PFSK-1 (cell line): ENCODE measurements at regions not wholly inside any gene's neighbourhood (a gene's known extent, or its start where the extent isn't known, plus 50 kb on each side); places are given as distances from the start of the nearest gene placed in this dataset.

Experiments
- FOXP2 ChIP-seq: optimal IDR thresholded peaks from 2 replicates; pipeline ENCODE3; 2011; ENCODE audit warnings: borderline replicate concordance, control low read depth, inconsistent platforms; ENCODE audit not compliant: insufficient read depth; ENCODE audit errors: extremely low read length, extremely low read depth
- POLR2AphosphoS5 ChIP-seq: IDR thresholded peaks from 2 replicates; pipeline ENCODE4 v1.6.1; 2012; ENCODE audit warnings: low read depth, mild to moderate bottlenecking, control low read depth, low read length, moderate library complexity
- SIN3A ChIP-seq: IDR thresholded peaks from 2 replicates; pipeline ENCODE4 v1.6.1; 2012; ENCODE audit warnings: mild to moderate bottlenecking, low read length, moderate library complexity, borderline replicate concordance; ENCODE audit not compliant: insufficient read depth
- TAF1 ChIP-seq: IDR thresholded peaks from 2 replicates; pipeline ENCODE4 v1.6.1; 2012; ENCODE audit warnings: low read length, control low read depth, borderline replicate concordance; ENCODE audit not compliant: insufficient read depth
- TF ChIP-seq, protein P1 (sequence below), 2 experiments: IDR thresholded peaks; 2 replicates each; pipeline versions ENCODE4 v1.6.1 to v1.8.0; 2011 to 2012; ENCODE audit warnings: low read depth in 2 of 2, low read length in 2 of 2, control low read depth in 1 of 2, inconsistent platforms in 1 of 2, mild to moderate bottlenecking in 1 of 2, moderate library complexity in 1 of 2; ENCODE audit not compliant: insufficient read depth in 1 of 2

DNA sequence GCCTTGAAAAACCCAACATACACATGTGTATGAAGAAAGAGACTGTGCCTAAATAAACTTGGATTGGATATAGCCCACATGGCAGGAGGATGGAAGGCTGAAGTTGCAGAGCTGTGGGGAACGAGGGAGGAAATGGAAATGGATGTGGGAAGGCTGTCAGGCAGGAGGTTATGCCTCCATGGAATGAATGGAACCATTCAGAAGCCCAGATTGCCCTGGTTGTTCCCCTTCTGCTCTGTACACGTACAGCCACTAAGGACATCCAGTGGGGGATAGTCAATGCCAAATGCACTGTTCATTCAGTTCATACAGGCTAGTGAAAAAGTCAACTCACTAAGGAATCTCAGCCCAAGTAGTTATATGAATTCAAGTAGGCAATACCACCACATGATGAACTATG lies 463.7 kb downstream of the TNS1 start:
- TF ChIP-seq SIN3A = no peak
- TF ChIP-seq TAF1 = no peak
- TF ChIP-seq, protein P1, sequence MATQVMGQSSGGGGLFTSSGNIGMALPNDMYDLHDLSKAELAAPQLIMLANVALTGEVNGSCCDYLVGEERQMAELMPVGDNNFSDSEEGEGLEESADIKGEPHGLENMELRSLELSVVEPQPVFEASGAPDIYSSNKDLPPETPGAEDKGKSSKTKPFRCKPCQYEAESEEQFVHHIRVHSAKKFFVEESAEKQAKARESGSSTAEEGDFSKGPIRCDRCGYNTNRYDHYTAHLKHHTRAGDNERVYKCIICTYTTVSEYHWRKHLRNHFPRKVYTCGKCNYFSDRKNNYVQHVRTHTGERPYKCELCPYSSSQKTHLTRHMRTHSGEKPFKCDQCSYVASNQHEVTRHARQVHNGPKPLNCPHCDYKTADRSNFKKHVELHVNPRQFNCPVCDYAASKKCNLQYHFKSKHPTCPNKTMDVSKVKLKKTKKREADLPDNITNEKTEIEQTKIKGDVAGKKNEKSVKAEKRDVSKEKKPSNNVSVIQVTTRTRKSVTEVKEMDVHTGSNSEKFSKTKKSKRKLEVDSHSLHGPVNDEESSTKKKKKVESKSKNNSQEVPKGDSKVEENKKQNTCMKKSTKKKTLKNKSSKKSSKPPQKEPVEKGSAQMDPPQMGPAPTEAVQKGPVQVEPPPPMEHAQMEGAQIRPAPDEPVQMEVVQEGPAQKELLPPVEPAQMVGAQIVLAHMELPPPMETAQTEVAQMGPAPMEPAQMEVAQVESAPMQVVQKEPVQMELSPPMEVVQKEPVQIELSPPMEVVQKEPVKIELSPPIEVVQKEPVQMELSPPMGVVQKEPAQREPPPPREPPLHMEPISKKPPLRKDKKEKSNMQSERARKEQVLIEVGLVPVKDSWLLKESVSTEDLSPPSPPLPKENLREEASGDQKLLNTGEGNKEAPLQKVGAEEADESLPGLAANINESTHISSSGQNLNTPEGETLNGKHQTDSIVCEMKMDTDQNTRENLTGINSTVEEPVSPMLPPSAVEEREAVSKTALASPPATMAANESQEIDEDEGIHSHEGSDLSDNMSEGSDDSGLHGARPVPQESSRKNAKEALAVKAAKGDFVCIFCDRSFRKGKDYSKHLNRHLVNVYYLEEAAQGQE (IDR thresholded peaks at IDR 0.05; ENCODE audit: insufficient read depth in 1 of 2, low read depth in 2 of 2, low read length in 2 of 2) = no peak
- no peak for TF ChIP-seq POLR2AphosphoS5
- TF ChIP-seq FOXP2 = no peak

DNA sequence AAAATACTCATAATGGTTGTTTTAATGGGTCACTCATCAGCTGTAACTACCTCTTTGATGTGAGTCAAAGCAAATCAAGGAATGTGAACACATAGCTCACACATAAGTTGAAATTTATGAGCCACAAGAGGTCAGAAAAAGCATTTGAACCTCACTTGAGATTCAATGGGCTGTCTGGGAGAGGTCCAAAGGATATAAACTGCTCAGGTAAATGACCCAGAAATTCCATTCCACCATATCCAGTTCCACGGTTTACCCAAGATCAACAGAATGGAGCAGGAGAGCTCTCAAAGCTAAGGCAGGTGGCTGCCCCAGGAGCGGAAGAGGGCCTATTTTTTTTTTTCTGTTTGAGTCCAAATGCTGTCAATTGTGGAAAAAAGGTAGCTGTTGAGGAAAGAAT lies 464.1 kb downstream of the TNS1 start:
- TF ChIP-seq FOXP2 (no peak), TAF1 (no peak), POLR2AphosphoS5 (no peak), SIN3A (no peak)
- TF ChIP-seq, protein P1 (IDR thresholded peaks at IDR 0.05; ENCODE audit: insufficient read depth in 1 of 2, low read depth in 2 of 2, low read length in 2 of 2) = no peak

DNA sequence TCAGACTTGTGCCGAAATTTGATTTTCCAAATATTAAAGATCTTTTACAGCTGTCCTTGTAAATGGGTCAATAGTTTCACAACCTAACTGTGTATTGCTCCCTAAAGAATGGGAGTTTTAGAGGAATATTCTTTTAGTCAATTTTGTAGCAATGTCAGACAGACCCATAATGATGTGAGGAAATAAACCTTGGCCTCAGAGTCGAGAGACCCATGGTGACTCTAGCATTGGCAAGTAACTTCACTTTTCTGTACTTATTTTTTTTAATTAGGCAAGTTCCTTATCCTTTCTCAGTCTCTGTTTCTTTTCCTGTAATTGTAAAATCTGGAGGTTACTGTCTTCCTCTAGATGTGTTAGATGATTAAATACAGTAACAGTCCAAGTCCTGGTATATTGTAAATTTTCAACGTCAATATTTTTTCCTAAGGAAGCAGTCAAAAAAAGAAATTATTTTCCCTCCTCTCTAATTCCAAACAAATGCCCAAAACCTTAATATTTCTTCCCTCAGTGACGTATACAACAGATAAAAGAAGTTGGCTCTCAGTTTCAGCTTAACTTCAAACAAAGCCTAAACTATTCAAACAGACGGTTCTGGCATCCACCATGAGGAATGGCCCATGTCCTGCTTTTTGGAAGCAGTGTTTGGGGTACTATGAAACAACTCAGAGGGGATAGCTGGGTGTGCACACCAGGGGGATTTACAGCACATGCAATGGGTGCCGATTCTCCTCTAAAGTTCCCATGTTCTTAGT lies 466.7 kb downstream of the TNS1 start:
- TF ChIP-seq, protein P1 (IDR thresholded peaks at IDR 0.05; ENCODE audit: insufficient read depth in 1 of 2, low read depth in 2 of 2, low read length in 2 of 2) = no peak
- TF ChIP-seq POLR2AphosphoS5 (no peak), TAF1 (no peak), SIN3A (no peak), FOXP2 (no peak)

DNA sequence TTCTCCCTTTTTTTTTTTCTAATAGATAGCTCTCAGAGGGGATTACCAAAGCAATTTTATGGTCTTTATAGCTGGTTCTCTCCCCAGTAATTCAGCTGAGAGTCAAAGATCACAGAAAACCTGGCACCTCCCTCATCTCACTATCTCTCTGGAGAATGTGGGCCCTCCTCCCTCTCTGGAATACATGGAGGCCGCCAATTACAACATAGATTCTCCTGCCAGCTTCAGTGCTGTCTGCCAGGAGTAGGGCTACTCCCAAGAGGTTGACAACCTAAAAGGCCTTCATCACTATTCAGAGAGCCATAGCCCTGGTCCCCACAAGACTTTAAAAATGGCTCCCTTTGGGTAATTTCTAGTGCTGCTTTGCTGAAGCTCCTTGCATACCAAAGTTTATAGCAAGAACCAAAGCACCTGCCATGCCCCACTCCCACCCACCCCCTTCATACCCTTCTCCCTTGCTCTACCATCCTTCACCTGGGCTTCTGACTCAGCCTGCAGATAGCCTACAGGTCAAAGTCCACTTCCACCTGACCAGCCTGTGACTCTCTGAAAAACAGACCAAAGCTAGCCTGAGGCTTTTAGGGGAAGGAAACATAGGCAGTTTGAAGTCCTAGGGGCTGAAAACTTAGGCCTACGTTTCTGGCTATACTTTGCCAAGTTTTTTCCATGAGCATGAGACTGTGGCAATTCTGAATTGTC lies 472.3 kb downstream of the TNS1 start:
- TF ChIP-seq TAF1 = no peak
- TF ChIP-seq, protein P1 (IDR thresholded peaks at IDR 0.05; ENCODE audit: insufficient read depth in 1 of 2, low read depth in 2 of 2, low read length in 2 of 2) = no peak
- no peak for TF ChIP-seq FOXP2
- TF ChIP-seq SIN3A = no peak
- no peak for TF ChIP-seq POLR2AphosphoS5
